Esophagus (tissue), 2 donors: ENCODE measurements at regions not wholly inside any gene's neighbourhood (a gene's known extent, or its start where the extent isn't known, plus 50 kb on each side); places are given as distances from the start of the nearest gene placed in this dataset.

ENCODE experiments used
- H3K27ac ChIP-seq, 2 donors: one replicate each; pipeline ENCODE4 v1.5.1; 2013; ENCODE audit warnings: low read depth in 2 of 2, mild to moderate bottlenecking in 2 of 2, inconsistent platforms in 1 of 2, low read length in 1 of 2, moderate library complexity in 1 of 2
- H3K27me3 ChIP-seq, 2 donors: one replicate each; pipeline ENCODE4 v1.6.1; 2013; ENCODE audit warnings: low read length in 2 of 2, control low read depth in 1 of 2, mild to moderate bottlenecking in 1 of 2; ENCODE audit not compliant: insufficient read depth in 2 of 2, control insufficient read depth in 1 of 2
- H3K36me3 ChIP-seq, 2 donors: one replicate each; pipeline ENCODE4 v1.6.1; 2013; ENCODE audit warnings: low read length in 1 of 2; ENCODE audit not compliant: control insufficient read depth in 2 of 2, insufficient read depth in 2 of 2
- H3K4me1 ChIP-seq, 2 donors: one replicate each; pipeline ENCODE4 v1.6.1; 2013; ENCODE audit warnings: low read length in 1 of 2; ENCODE audit not compliant: control insufficient read depth in 2 of 2, insufficient read depth in 2 of 2
- H3K4me3 ChIP-seq, 2 donors: one replicate each; pipeline ENCODE4 v1.5.1; 2013; ENCODE audit warnings: low read length in 2 of 2, mild to moderate bottlenecking in 2 of 2, low read depth in 1 of 2, moderate library complexity in 1 of 2
- H3K9me3 ChIP-seq, 2 donors: one replicate each; pipeline ENCODE4 v1.6.1; 2013; ENCODE audit warnings: mild to moderate bottlenecking in 2 of 2, low read depth in 1 of 2, low read length in 1 of 2, moderate library complexity in 1 of 2; ENCODE audit not compliant: control insufficient read depth in 2 of 2, insufficient read depth in 1 of 2
- WGBS, 2 donors: extraction: QIAGEN DNeasy Blood & Tissue Kit; methylation state at CpG; one replicate each; pipeline ENCODE4 v1.1.7; 2013; 5-methylcytosine and 5-hydroxymethylcytosine counted together
- donor health status: healthy with polysubstance abuse.
- donor health status: Bipolar disorder and iron deficiency.

DNA sequence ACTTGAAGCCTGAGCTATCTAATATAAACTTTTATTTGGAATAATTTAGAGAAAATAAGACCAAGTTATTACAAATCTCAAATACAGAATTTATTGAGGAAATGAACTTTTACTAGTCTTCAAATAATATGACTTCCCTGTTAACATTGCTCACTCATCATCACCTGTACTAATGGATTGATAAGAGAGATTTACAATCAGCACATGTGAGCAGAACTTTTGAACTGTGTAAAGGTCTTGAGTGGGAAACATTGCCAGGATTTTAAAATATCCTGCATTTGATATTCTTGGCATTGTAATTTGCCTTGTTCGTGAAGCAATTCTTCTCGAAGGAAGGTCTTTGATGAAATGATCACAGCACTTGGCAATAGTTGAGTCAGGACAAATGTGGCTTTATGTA is 111.9 kb downstream of the FGF9 start:
- Histone ChIP-seq H3K4me3 (no peak overlapping the region), H3K4me1 (no peaks in the 10 kb centered on the region), H3K27me3 (no peaks in the 10 kb centered on the region), H3K27ac (no peak overlapping the region), H3K36me3 (no peaks in the 10 kb centered on the region), H3K9me3 (peaks cover 0 to 2% of the 10 kb centered on the region in 2 donors)
- 65 to 84% methylated on average over 2 of the region's 2 CpGs for WGBS, 2 donors

DNA sequence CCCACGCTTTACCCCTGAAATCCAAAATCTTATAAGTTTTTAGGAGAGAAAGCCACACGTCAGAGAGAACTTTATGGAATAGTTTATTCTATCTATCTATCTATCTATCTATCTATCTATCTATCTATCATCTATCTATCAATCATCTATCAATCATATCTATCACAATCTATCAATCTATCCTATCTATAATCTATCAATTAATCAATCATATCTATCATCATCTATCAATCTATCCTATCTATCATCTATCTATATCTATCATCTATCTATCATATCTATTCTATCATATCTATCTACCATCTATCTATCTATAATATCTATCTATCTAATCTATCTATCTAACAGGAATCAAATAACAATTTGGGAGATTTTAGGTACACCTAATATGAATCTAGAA is 115.1 kb downstream of the FGF9 start:
- peaks cover 0 to 2% of the 10 kb centered on the region in 2 donors for H3K9me3 ChIP-seq
- no peaks in the 10 kb centered on the region for H3K27me3 ChIP-seq
- 94 to 98% methylated on average over 2 of the region's 2 CpGs for WGBS, 2 donors
- no peaks in the 10 kb centered on the region for H3K36me3 ChIP-seq
- no peaks in the 10 kb centered on the region for H3K4me1 ChIP-seq
- H3K4me3 ChIP-seq: no peak overlapping the region
- no peak overlapping the region for H3K27ac ChIP-seq

DNA sequence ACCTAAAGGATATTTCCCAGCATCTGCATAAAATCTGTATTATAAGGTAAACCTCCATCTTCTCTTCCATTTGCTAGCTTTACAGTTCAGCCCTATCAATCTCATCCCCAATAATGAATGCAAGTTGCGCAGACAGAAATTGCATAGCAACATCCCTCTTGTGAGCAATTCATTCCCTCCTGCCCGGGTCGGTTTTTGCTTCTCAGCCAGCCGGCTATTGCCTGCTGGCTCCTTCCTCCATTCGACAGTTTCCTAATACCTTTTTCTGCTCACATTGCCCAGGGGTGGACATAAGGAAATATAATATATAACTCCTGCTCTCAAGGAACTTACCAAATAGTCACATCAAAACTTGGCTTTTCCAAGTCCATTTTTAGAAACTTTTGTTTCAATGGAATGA is 125.2 kb downstream of the FGF9 start:
- Histone ChIP-seq H3K27me3 (no peaks in the 10 kb centered on the region), H3K4me1 (no peaks in the 10 kb centered on the region), H3K27ac (no peak overlapping the region), H3K9me3 (no peaks in the 10 kb centered on the region), H3K36me3 (no peaks in the 10 kb centered on the region), H3K4me3 (no peak overlapping the region)
- 70 to 73% methylated on average over 5 of the region's 5 CpGs for WGBS, 2 donors

DNA sequence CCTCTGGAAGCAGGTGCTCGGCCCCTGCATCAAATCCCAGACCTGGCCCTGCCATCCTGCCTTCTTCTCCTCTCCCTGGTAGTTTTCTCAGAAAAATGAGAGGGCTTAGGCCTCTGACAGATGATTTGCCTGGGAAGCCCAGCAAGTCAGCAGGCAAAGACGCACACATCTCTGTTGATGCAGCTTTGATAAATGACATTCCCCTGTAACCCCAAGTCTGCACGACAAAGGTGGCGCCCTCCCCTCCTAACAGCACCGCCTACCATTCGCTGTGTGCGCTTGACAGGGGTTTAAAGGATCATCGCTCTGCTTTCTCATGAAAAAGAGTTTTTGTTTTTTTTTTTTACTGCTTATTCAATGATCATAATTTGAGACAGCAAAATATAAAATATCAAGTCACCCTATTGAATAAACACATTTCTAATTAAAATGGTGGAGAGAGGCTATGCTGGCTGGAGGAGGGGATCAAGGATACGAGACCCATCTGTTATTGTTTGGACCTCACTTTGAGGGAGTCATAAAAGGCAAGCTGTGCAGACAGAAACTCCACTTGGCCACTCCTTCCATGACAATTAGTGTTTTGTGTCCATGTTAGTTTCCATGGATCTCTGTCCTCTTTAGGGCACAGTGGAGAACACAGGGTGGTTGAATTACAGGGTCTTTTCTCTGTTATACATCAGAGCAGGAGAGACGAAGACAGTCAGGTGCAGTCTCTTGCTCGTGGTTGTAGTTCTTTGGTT is 126.1 kb downstream of the FGF9 start:
- no peak overlapping the region for H3K4me3 ChIP-seq
- H3K9me3 ChIP-seq: no peaks in the 10 kb centered on the region
- H3K27ac ChIP-seq: no peak overlapping the region
- H3K36me3 ChIP-seq: no peaks in the 10 kb centered on the region
- WGBS, 2 donors: 76 to 78% methylated on average over 11 of the region's 11 CpGs
- H3K27me3 ChIP-seq: no peaks in the 10 kb centered on the region
- H3K4me1 ChIP-seq: no peaks in the 10 kb centered on the region

DNA sequence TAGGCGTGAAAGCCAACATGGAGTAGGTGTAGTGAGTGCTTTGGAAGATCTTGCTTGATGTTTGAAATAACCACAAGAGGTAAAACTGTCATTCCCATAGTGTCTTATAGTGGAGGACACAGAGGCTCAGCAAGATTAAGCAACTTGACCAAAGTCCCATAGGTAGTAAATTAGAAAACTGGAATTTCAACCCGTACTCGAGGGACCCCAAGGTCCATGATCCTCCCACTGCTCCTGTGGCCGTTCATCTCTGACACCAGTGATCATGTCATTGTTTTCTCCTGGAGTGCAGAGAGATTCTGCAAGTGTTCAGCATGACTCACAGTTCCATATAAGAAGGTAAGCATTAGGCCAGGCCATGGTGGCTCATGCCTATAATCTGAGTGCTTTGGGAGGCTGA is 126.9 kb downstream of the FGF9 start:
- no peaks in the 10 kb centered on the region for H3K27me3 ChIP-seq
- 87 to 91% methylated on average over 4 of the region's 4 CpGs for WGBS, 2 donors
- H3K4me1 ChIP-seq: no peaks in the 10 kb centered on the region
- H3K9me3 ChIP-seq: no peaks in the 10 kb centered on the region
- H3K36me3 ChIP-seq: no peaks in the 10 kb centered on the region
- no peak overlapping the region for H3K4me3 ChIP-seq
- no peak overlapping the region for H3K27ac ChIP-seq

DNA sequence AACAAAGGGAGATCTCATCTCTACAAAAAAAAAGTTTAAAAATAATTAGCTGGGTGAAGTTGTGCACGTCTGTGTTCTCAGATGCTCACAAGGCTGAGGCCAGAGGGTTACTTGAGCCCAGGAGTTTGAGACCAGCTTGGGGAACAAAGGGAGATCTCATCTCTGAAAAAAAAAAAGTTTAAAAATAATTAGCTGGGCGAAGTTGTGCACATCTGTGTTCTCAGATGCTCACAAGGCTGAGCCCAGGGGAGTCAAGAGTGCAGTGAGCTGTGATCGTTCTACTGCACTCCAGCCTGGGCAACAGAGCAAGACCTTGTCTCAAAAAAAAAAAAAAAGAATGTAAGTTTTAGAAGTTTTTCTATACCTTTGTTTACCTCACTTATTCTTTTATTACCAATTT is 127.3 kb downstream of the FGF9 start:
- Histone ChIP-seq H3K27ac (no peak overlapping the region), H3K9me3 (no peaks in the 10 kb centered on the region), H3K27me3 (no peaks in the 10 kb centered on the region), H3K4me3 (no peak overlapping the region), H3K36me3 (no peaks in the 10 kb centered on the region), H3K4me1 (no peaks in the 10 kb centered on the region)
- WGBS, 2 donors: 90 to 91% methylated on average over 3 of the region's 3 CpGs

DNA sequence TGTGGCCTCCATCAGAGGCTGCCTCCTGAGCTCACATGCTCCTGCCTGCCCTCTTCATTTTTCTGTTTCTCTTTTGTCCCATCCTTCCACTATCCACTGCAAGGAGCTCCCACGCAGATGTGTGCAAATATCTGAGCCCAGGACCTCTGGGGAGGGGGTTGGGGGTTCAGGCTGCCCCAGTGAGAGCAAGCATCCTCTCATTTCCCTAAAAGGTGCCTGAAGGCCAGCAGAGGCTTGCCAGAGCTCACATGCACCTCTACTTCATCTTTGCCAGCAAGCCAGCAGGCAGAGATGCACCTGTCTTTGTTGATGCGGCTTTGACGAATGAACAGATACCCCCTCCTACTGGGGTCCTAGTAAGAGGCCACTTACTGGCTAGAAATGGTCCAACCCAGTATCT is 128.8 kb downstream of the FGF9 start:
- Histone ChIP-seq H3K9me3 (no peaks in the 10 kb centered on the region), H3K27me3 (no peaks in the 10 kb centered on the region), H3K4me3 (no peak overlapping the region), H3K27ac (no peak overlapping the region), H3K4me1 (no peaks in the 10 kb centered on the region), H3K36me3 (no peaks in the 10 kb centered on the region)
- 91 to 93% methylated on average over 3 of the region's 3 CpGs for WGBS, 2 donors

DNA sequence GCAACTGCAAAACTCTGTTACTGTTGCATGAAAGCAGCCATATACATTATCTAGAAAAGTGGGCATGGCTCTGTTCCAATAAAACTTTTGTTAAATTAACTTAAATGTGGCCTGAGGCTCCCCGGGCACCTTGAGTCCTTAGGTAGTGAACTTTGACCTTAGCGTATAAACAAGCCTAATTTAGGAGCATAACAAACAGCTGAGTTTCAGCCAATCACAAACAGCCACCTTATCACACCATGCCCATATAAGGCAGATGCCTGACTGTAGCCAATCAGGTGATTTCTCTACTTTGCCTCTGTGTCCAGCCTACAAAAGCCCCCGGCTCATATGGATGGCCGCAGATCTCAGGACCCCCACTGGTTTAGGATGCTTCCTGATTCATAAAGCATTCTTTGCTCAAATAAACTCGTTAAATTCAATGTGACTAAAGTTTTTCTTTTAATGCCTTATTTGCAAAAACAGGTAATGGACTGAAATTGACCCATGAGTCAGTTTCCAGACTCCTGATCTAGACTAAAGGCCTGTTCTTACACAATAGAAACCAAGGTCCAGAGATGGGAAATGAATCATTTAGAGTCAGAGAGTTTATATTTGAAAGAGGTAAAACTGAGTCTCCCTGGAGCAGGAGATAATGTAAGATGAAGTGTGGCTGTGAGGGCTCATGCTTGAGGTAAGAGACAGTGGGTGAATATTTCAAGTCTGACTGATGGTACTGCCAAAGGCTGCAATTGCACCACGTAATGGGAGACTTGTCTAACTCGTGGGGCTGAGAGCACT is 130.2 kb downstream of the FGF9 start:
- Histone ChIP-seq H3K36me3 (no peaks in the 10 kb centered on the region), H3K4me3 (no peak overlapping the region), H3K27ac (no peak overlapping the region), H3K4me1 (no peaks in the 10 kb centered on the region), H3K27me3 (no peaks in the 10 kb centered on the region), H3K9me3 (no peaks in the 10 kb centered on the region)
- 83 to 84% methylated on average over 7 of the region's 7 CpGs for WGBS, 2 donors

DNA sequence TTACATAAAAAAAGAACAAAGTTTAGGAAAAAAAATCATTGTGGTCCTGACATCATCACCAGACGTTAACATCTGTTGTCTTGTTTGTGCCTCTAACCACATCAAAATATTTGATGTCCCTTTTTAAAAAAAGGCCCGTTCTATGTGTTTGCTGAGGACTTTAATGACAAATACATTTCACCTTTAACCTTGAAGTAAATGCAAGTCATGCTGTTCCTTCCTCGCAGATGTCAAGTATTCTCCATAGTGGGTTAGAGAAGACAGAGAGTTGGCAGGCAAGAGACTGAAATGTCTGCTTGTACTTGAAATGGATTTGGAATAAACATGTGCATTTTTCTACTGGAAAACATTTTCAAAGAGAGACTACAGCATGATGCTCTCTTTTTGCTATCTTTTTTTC is 134.9 kb downstream of the FGF9 start:
- 58 to 63% methylated on average over 3 of the region's 3 CpGs for WGBS, 2 donors
- H3K27me3 ChIP-seq: no peaks in the 10 kb centered on the region
- H3K36me3 ChIP-seq: no peaks in the 10 kb centered on the region
- no peak overlapping the region for H3K4me3 ChIP-seq
- no peaks in the 10 kb centered on the region for H3K4me1 ChIP-seq
- no peaks in the 10 kb centered on the region for H3K9me3 ChIP-seq
- H3K27ac ChIP-seq: no peak overlapping the region

DNA sequence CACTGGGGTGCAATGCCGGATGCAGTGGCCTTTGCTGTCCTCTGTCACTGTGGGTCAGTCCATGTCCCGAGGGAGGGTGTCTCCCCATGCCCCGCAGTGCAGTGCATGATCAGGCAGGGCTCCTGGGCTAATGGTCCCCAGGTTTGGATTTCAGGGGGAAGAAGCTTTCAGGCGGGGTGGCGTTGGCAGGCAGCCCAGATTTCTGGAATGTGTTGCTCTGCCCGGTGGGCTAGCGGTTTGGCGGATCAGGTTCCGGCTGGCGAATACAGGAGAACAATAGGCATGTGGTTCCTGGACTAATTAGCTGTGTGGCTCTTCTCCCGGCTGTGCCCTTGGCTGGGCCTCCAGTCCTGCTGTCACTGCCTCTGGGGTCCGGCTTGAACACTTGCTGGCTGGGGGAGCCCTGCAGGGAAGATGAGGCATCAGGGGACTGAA is 141.3 kb downstream of the FGF9 start:
- WGBS, 2 donors: 55 to 64% methylated on average over 12 of the region's 12 CpGs
- Histone ChIP-seq H3K36me3 (no peaks in the 10 kb centered on the region), H3K4me1 (no peaks in the 10 kb centered on the region), H3K27ac (no peak overlapping the region), H3K9me3 (no peaks in the 10 kb centered on the region), H3K27me3 (no peaks in the 10 kb centered on the region), H3K4me3 (no peak overlapping the region)
